ENCODE measurements at regions not wholly inside any gene's neighbourhood (a gene's known extent, or its start where the extent isn't known, plus 50 kb on each side); places are given as distances from the start of the nearest gene placed in this dataset.

- H3K79me2 ChIP-seq (ENCODE audit: control insufficient read depth, insufficient read depth, low read length, poor library complexity), result no peaks in the 10 kb centered on the region
- H3K18ac ChIP-seq (ENCODE audit: low read length), result peak overlapping the region; percentile 7
- peak overlapping the region; percentile 31 for H2BK12ac ChIP-seq (ENCODE audit: low read length)
- H3K4me1 ChIP-seq (ENCODE audit: control insufficient read depth in 1 of 2, insufficient read depth in 2 of 2, low read length in 2 of 2), result peaks cover 0 to 5% of the 10 kb centered on the region in 2 experiments
- no peak overlapping the region for H3K4me2 ChIP-seq (ENCODE audit: low read length)
- H3K79me1 ChIP-seq (ENCODE audit: low read length), result peaks cover 5% of the 10 kb centered on the region
- H3K4ac ChIP-seq (ENCODE audit: low read depth, low read length), result no peak overlapping the region
- H2AFZ ChIP-seq (ENCODE audit: insufficient read depth, low read length, poor library complexity), result no peak overlapping the region
- H4K91ac ChIP-seq (ENCODE audit: low read depth, low read length), result peak overlapping the region; percentile 8
- H3K9ac ChIP-seq (ENCODE audit: low read length), result no peak overlapping the region
- H3K27ac ChIP-seq (ENCODE audit: low read depth, low read length), result no peak overlapping the region
- no peak overlapping the region for H2BK5ac ChIP-seq (ENCODE audit: low read depth, low read length, poor library complexity)
- H3K36me3 ChIP-seq (ENCODE audit: control insufficient read depth in 1 of 2, insufficient read depth in 2 of 2, low read length in 2 of 2), result no peaks in the 10 kb centered on the region
- H4K8ac ChIP-seq (ENCODE audit: low read depth, low read length), result no peak overlapping the region
- no peak overlapping the region for H3K4me3 ChIP-seq (ENCODE audit: low read depth, low read length)
- H3K27me3 ChIP-seq (ENCODE audit: insufficient read depth, low read length), result no peaks in the 10 kb centered on the region
- H2AK5ac ChIP-seq (ENCODE audit: low read length), result no peak overlapping the region
- H3K23ac ChIP-seq (ENCODE audit: low read length), result no peak overlapping the region
- no peaks in the 10 kb centered on the region for H3K9me3 ChIP-seq (ENCODE audit: insufficient read depth, low read depth, low read length)
- no peak overlapping the region for H3K14ac ChIP-seq (ENCODE audit: low read length)
- H2BK120ac ChIP-seq (ENCODE audit: insufficient read depth, low read length, poor library complexity), result no peak overlapping the region
- H4K12ac ChIP-seq (ENCODE audit: low read depth, low read length), result no peak overlapping the region
- DNase-seq, result no peak
- no CpG with 5 or more reads among the region's 4 CpGs for WGBS (ENCODE audit: extremely low coverage, insufficient coverage, insufficient read length)
Observed at GRCh38 chr2:8566155-8566670, 115.6 kb upstream of the ID2 start.

DNA sequence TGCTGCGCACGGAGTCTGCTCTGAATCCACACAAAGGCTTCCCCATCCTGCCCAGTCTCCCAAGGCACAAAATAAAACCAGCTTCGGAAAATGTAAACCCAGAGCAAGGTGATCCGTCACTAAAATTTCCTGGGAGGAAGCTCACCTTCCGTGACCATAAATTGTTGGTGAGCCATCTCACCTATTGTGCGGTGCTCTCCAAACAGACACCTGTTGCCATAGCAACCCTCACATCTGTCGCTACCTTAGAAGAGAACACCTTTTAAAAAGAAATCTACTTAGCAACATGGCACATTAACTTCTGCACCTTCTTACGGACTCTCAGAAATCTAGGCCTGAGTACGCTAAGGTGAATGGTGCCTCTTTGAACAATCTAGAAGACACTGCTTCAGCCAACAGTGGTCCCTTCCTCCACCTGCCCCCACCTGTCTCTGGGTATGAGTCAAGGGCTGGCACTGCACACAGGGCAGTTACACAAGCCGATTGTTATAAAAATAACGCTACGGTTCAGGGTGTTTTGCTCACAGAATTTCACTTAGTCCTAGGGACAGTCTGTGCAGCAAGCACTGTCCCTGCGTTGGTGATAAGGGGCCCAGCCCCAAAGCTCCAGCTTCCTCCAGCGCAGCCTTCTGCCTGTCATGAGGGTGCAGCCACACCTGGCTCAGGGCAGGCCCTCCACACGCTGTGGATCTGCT is 114.9 kb upstream of the ID2 start:
- no peak overlapping the region for H3K18ac ChIP-seq (ENCODE audit: low read length)

GRCh38 chr2:8567469-8568260 is 114.2 kb upstream of the ID2 start:
- H3K4me1 ChIP-seq (ENCODE audit: control insufficient read depth in 1 of 2, insufficient read depth in 2 of 2, low read length in 2 of 2), result peaks cover 13 to 16% of the 10 kb centered on the region in 2 experiments

More for the DNA sequence above, 114.9 kb upstream of the ID2 start:
- Histone ChIP-seq H3K14ac (ENCODE audit: low read length) (no peak overlapping the region), H4K8ac (ENCODE audit: low read depth, low read length) (no peak overlapping the region), H3K4me2 (ENCODE audit: low read length) (no peak overlapping the region), H2BK5ac (ENCODE audit: low read depth, low read length, poor library complexity) (no peak overlapping the region), H4K91ac (ENCODE audit: low read depth, low read length) (peak overlapping the region; percentile 15), H3K79me2 (ENCODE audit: control insufficient read depth, insufficient read depth, low read length, poor library complexity) (peaks cover 2% of the 10 kb centered on the region), H3K9ac (ENCODE audit: low read length) (no peak overlapping the region), H2AFZ (ENCODE audit: insufficient read depth, low read length, poor library complexity) (no peak overlapping the region), H3K4me1 (ENCODE audit: control insufficient read depth in 1 of 2, insufficient read depth in 2 of 2, low read length in 2 of 2) (peaks cover 5 to 10% of the 10 kb centered on the region in 2 experiments), H3K36me3 (ENCODE audit: control insufficient read depth in 1 of 2, insufficient read depth in 2 of 2, low read length in 2 of 2) (no peaks in the 10 kb centered on the region), H2BK120ac (ENCODE audit: insufficient read depth, low read length, poor library complexity) (no peak overlapping the region), H3K79me1 (ENCODE audit: low read length) (peaks cover 10% of the 10 kb centered on the region), H3K4ac (ENCODE audit: low read depth, low read length) (no peak overlapping the region), H3K4me3 (ENCODE audit: low read depth, low read length) (no peak overlapping the region), H2AK5ac (ENCODE audit: low read length) (no peak overlapping the region), H3K27me3 (ENCODE audit: insufficient read depth, low read length) (no peaks in the 10 kb centered on the region), H3K9me3 (ENCODE audit: insufficient read depth, low read depth, low read length) (no peaks in the 10 kb centered on the region), H3K23ac (ENCODE audit: low read length) (no peak overlapping the region), H3K27ac (ENCODE audit: low read depth, low read length) (no peak overlapping the region), H4K12ac (ENCODE audit: low read depth, low read length) (no peak overlapping the region), H2BK12ac (ENCODE audit: low read length) (no peak overlapping the region)
- no CpG with 5 or more reads among the region's 15 CpGs for WGBS (ENCODE audit: extremely low coverage, insufficient coverage, insufficient read length)
- DNase-seq, result no peak

GRCh38 chr2:8568543-8569302 is 113.1 kb upstream of the ID2 start:
- H3K36me3 ChIP-seq (ENCODE audit: control insufficient read depth in 1 of 2, insufficient read depth in 2 of 2, low read length in 2 of 2), result no peaks in the 10 kb centered on the region
- no peak overlapping the region for H3K9ac ChIP-seq (ENCODE audit: low read length)
- no peak overlapping the region for H3K4me2 ChIP-seq (ENCODE audit: low read length)
- no peak overlapping the region for H3K14ac ChIP-seq (ENCODE audit: low read length)
- H2BK120ac ChIP-seq (ENCODE audit: insufficient read depth, low read length, poor library complexity), result no peak overlapping the region
- H3K18ac ChIP-seq (ENCODE audit: low read length), result no peak overlapping the region
- peak overlapping the region; percentile 35 for H2BK12ac ChIP-seq (ENCODE audit: low read length)
- no peak overlapping the region for H2BK5ac ChIP-seq (ENCODE audit: low read depth, low read length, poor library complexity)
- H4K8ac ChIP-seq (ENCODE audit: low read depth, low read length), result no peak overlapping the region
- no peak overlapping the region for H3K4me3 ChIP-seq (ENCODE audit: low read depth, low read length)
- peaks cover 21 to 24% of the 10 kb centered on the region in 2 experiments for H3K4me1 ChIP-seq (ENCODE audit: control insufficient read depth in 1 of 2, insufficient read depth in 2 of 2, low read length in 2 of 2)
- peaks cover 24% of the 10 kb centered on the region for H3K79me1 ChIP-seq (ENCODE audit: low read length)
- H2AK5ac ChIP-seq (ENCODE audit: low read length), result peak overlapping the region; percentile 56
- H3K23ac ChIP-seq (ENCODE audit: low read length), result no peak overlapping the region
- no peak overlapping the region for H4K12ac ChIP-seq (ENCODE audit: low read depth, low read length)
- no peak overlapping the region for H3K27ac ChIP-seq (ENCODE audit: low read depth, low read length)
- WGBS (ENCODE audit: extremely low coverage, insufficient coverage, insufficient read length), result no CpG with 5 or more reads among the region's 12 CpGs
- H3K79me2 ChIP-seq (ENCODE audit: control insufficient read depth, insufficient read depth, low read length, poor library complexity), result peaks cover 5% of the 10 kb centered on the region
- peak overlapping the region; percentile 48 for H4K91ac ChIP-seq (ENCODE audit: low read depth, low read length)
- no peak for DNase-seq
- no peaks in the 10 kb centered on the region for H3K9me3 ChIP-seq (ENCODE audit: insufficient read depth, low read depth, low read length)
- H3K4ac ChIP-seq (ENCODE audit: low read depth, low read length), result no peak overlapping the region
- no peak overlapping the region for H2AFZ ChIP-seq (ENCODE audit: insufficient read depth, low read length, poor library complexity)
- H3K27me3 ChIP-seq (ENCODE audit: insufficient read depth, low read length), result no peaks in the 10 kb centered on the region

More at GRCh38 chr2:8567469-8568260, 114.2 kb upstream of the ID2 start:
- H3K27ac ChIP-seq (ENCODE audit: low read depth, low read length), result no peak overlapping the region
- no peak overlapping the region for H3K4ac ChIP-seq (ENCODE audit: low read depth, low read length)
- DNase-seq, result peak; percentile 73 to 85
- no peak overlapping the region for H2AFZ ChIP-seq (ENCODE audit: insufficient read depth, low read length, poor library complexity)
- no peaks in the 10 kb centered on the region for H3K9me3 ChIP-seq (ENCODE audit: insufficient read depth, low read depth, low read length)
- no peak overlapping the region for H3K4me3 ChIP-seq (ENCODE audit: low read depth, low read length)
- H4K12ac ChIP-seq (ENCODE audit: low read depth, low read length), result no peak overlapping the region
- no peak overlapping the region for H3K9ac ChIP-seq (ENCODE audit: low read length)
- H3K18ac ChIP-seq (ENCODE audit: low read length), result no peak overlapping the region
- H3K14ac ChIP-seq (ENCODE audit: low read length), result peak overlapping the region; percentile 22
- no CpG with 5 or more reads among the region's 15 CpGs for WGBS (ENCODE audit: extremely low coverage, insufficient coverage, insufficient read length)
- peaks cover 2% of the 10 kb centered on the region for H3K79me2 ChIP-seq (ENCODE audit: control insufficient read depth, insufficient read depth, low read length, poor library complexity)
- H2AK5ac ChIP-seq (ENCODE audit: low read length), result no peak overlapping the region
- no peak overlapping the region for H4K91ac ChIP-seq (ENCODE audit: low read depth, low read length)
- no peak overlapping the region for H2BK12ac ChIP-seq (ENCODE audit: low read length)
- H3K4me2 ChIP-seq (ENCODE audit: low read length), result no peak overlapping the region
- no peak overlapping the region for H2BK120ac ChIP-seq (ENCODE audit: insufficient read depth, low read length, poor library complexity)
- no peak overlapping the region for H3K23ac ChIP-seq (ENCODE audit: low read length)
- no peaks in the 10 kb centered on the region for H3K27me3 ChIP-seq (ENCODE audit: insufficient read depth, low read length)
- H3K79me1 ChIP-seq (ENCODE audit: low read length), result peaks cover 17% of the 10 kb centered on the region
- H2BK5ac ChIP-seq (ENCODE audit: low read depth, low read length, poor library complexity), result no peak overlapping the region
- no peak overlapping the region for H4K8ac ChIP-seq (ENCODE audit: low read depth, low read length)
- no peaks in the 10 kb centered on the region for H3K36me3 ChIP-seq (ENCODE audit: control insufficient read depth in 1 of 2, insufficient read depth in 2 of 2, low read length in 2 of 2)

Measured in trophoblast cell (in vitro differentiated cells and primary cell).